Neural cell (in vitro differentiated cells): ENCODE measurements at regions not wholly inside any gene's neighbourhood (a gene's known extent, or its start where the extent isn't known, plus 50 kb on each side); places are given as distances from the start of the nearest gene placed in this dataset.

Experiments
- H2AFZ ChIP-seq: fragments of 200-600, 300-800 bp; sonication (generic), shearing (Covaris generic); 2 replicates; pipeline ENCODE4 v1.6.0; 2014; ENCODE audit warnings: low read depth, mild to moderate bottlenecking, antibody characterized with exemption, low read length, moderate library complexity
- H3F3A ChIP-seq: fragments of 200-600 bp; shearing (Covaris generic); 2 replicates; pipeline ENCODE4 v1.6.1; 2016; ENCODE audit warnings: mild to moderate bottlenecking, moderate library complexity, mixed read lengths, antibody characterized with exemption, low read length; ENCODE audit not compliant: insufficient read depth, poor library complexity, severe bottlenecking
- H3K27ac ChIP-seq: fragments of 200-600, 300-800 bp; sonication (generic), shearing (Covaris generic); 2 replicates; pipeline ENCODE4 v1.5.1; 2014; ENCODE audit warnings: mild to moderate bottlenecking, low read length, moderate library complexity
- H3K27me3 ChIP-seq: fragments of 300-800, 200-600 bp; sonication (generic), shearing (Covaris generic); 2 replicates; pipeline ENCODE4 v1.6.0; 2014; ENCODE audit warnings: mild to moderate bottlenecking, low read depth, low read length, moderate library complexity; ENCODE audit not compliant: insufficient read depth
- H3K36me3 ChIP-seq: fragments of 300-800, 200-600 bp; sonication (generic), shearing (Covaris generic); 2 replicates; pipeline ENCODE4 v1.5.1; 2014; ENCODE audit warnings: mild to moderate bottlenecking, antibody characterized with exemption, low read length, moderate library complexity; ENCODE audit not compliant: insufficient read depth
- H3K4me2 ChIP-seq: fragments of 300-800, 200-600 bp; sonication (generic), shearing (Covaris generic); 2 replicates; pipeline ENCODE4 v1.6.0; 2014; ENCODE audit warnings: mild to moderate bottlenecking, low read length
- H3K4me3 ChIP-seq: fragments of 300-800, 200-600 bp; sonication (generic), shearing (Covaris generic); 2 replicates; pipeline ENCODE4 v1.5.1; 2014; ENCODE audit warnings: mild to moderate bottlenecking, low read length, moderate library complexity
- H3K79me2 ChIP-seq: fragments of 200-600 bp; shearing (Covaris generic); replicated peaks from 2 replicates; pipeline ENCODE4 v1.6.0; 2014; ENCODE audit warnings: mild to moderate bottlenecking, low read length, moderate library complexity; ENCODE audit not compliant: insufficient read depth
- H3K9ac ChIP-seq: fragments of 300-800, 200-600 bp; sonication (generic), shearing (Covaris generic); 2 replicates; pipeline ENCODE4 v1.6.1; 2016; ENCODE audit warnings: mild to moderate bottlenecking, low read length, mixed read lengths
- H3K9me2 ChIP-seq: fragments of 200-600 bp; shearing (Covaris generic); 2 replicates; pipeline ENCODE4 v1.6.1; 2016; ENCODE audit warnings: mild to moderate bottlenecking, low read length, mixed read lengths; ENCODE audit not compliant: insufficient read depth
- H3K9me3 ChIP-seq: fragments of 200-600, 300-800 bp; sonication (generic), shearing (Covaris generic); 2 replicates; pipeline ENCODE4 v1.6.1; 2016; ENCODE audit warnings: mild to moderate bottlenecking, mixed run types, low read length, moderate library complexity, mixed read lengths
- H4K20me1 ChIP-seq: fragments of 200-600 bp; shearing (Covaris generic); 2 replicates; pipeline ENCODE4 v1.6.1; 2016; ENCODE audit warnings: mild to moderate bottlenecking, mixed run types; ENCODE audit not compliant: insufficient read depth
- EP300 ChIP-seq: fragments of 450-650 bp; conservative IDR thresholded peaks from 2 replicates; pipeline ENCODE4 v1.6.1; 2014; ENCODE audit warnings: antibody characterized with exemption, mild to moderate bottlenecking, moderate library complexity; ENCODE audit not compliant: poor library complexity, severe bottlenecking
- EZH2 ChIP-seq: fragments of 200-600, 300-800 bp; shearing (Covaris generic), sonication (generic); IDR thresholded peaks from 2 replicates; pipeline ENCODE4 v1.6.1; 2014; ENCODE audit warnings: antibody characterized with exemption, low read length, borderline replicate concordance, mild to moderate bottlenecking; ENCODE audit not compliant: insufficient read depth, poor library complexity, severe bottlenecking
- MXI1 ChIP-seq: fragments of 450-650 bp; conservative IDR thresholded peaks from 2 replicates; pipeline ENCODE4 v1.6.1; 2014; ENCODE audit warnings: antibody characterized with exemption, mild to moderate bottlenecking; ENCODE audit not compliant: poor library complexity, severe bottlenecking
- POLR2AphosphoS5 ChIP-seq: IDR thresholded peaks from 2 replicates; pipeline ENCODE4 v1.6.1; 2012
- RAD21 ChIP-seq: fragments of 450-650 bp; conservative IDR thresholded peaks from 2 replicates; pipeline ENCODE4 v1.6.1; 2014; ENCODE audit warnings: antibody characterized with exemption, mild to moderate bottlenecking, moderate library complexity
- REST ChIP-seq: IDR thresholded peaks from 2 replicates; pipeline ENCODE4 v1.6.1; 2012; ENCODE audit warnings: borderline replicate concordance
- SMC3 ChIP-seq: fragments of 450-650 bp; conservative IDR thresholded peaks from 2 replicates; pipeline ENCODE4 v1.6.1; 2014; ENCODE audit warnings: antibody characterized with exemption, mild to moderate bottlenecking, moderate library complexity; ENCODE audit not compliant: poor library complexity
- TAF1 ChIP-seq: IDR thresholded peaks from 2 replicates; pipeline ENCODE4 v1.6.1; 2012; ENCODE audit warnings: low read depth
- TF ChIP-seq, protein P1 (sequence below): fragments of 450-650 bp; IDR thresholded peaks from 2 replicates; pipeline ENCODE4 v1.5.1; 2014; ENCODE audit warnings: antibody characterized with exemption, mild to moderate bottlenecking, moderate library complexity; ENCODE audit not compliant: poor library complexity, severe bottlenecking

DNA sequence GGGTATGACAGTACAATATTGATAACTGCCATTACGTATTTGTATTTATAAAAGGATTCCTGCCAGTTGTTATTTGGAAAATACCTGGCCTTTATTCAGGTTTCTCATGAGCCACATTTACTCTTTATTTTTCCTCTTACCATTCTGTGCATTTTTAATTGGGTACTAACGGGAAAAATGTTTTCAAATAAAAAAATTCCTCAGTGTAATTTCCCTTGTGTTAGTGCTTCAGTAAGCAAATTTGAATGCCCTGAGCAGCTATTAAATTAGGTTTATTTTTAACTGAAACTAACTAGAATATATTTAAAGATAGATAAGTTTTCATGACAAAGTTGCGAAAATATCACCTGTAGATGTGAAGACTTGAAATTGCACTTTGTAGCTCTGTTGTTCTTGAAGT is 146.0 kb downstream of the PTCHD4 start:
- H3K27ac ChIP-seq = no peak overlapping the region
- no peaks in the 10 kb centered on the region for H3K9me2 ChIP-seq
- no peaks in the 10 kb centered on the region for H3K36me3 ChIP-seq
- no peaks in the 10 kb centered on the region for H3K27me3 ChIP-seq
- H3K9me3 ChIP-seq = no peaks in the 10 kb centered on the region
- H3K9ac ChIP-seq = no peak overlapping the region
- no peak overlapping the region for H2AFZ ChIP-seq
- no peak overlapping the region for H3K4me3 ChIP-seq
- H4K20me1 ChIP-seq = no peaks in the 10 kb centered on the region
- TF ChIP-seq SMC3 (no peak), TAF1 (no peak), EP300 (no peak), RAD21 (no peak), POLR2AphosphoS5 (no peak), REST (no peak), EZH2 (no peak), MXI1 (no peak)
- TF ChIP-seq, protein P1, sequence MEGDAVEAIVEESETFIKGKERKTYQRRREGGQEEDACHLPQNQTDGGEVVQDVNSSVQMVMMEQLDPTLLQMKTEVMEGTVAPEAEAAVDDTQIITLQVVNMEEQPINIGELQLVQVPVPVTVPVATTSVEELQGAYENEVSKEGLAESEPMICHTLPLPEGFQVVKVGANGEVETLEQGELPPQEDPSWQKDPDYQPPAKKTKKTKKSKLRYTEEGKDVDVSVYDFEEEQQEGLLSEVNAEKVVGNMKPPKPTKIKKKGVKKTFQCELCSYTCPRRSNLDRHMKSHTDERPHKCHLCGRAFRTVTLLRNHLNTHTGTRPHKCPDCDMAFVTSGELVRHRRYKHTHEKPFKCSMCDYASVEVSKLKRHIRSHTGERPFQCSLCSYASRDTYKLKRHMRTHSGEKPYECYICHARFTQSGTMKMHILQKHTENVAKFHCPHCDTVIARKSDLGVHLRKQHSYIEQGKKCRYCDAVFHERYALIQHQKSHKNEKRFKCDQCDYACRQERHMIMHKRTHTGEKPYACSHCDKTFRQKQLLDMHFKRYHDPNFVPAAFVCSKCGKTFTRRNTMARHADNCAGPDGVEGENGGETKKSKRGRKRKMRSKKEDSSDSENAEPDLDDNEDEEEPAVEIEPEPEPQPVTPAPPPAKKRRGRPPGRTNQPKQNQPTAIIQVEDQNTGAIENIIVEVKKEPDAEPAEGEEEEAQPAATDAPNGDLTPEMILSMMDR = no peak
- no peaks in the 10 kb centered on the region for H3F3A ChIP-seq
- H3K79me2 ChIP-seq = no peaks in the 10 kb centered on the region
- H3K4me2 ChIP-seq = no peak overlapping the region

DNA sequence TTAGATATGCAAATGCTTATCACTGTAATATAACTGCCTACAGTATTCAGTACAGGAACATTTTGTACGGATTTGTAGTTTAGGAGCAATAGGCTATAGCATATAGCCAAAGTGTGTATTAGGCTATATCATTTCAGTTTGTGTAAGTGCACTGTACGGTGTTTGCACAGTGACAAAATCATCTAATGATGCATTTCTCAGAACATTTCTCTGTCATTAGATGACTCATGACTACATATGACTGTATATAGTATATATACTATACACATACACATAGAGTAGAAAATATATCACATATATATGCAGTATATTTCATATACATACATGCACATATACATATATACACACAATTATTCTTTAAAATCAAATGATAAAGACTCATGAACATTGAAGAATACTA is 158.4 kb downstream of the PTCHD4 start:
- Histone ChIP-seq H3K4me2 (no peak overlapping the region), H3K27ac (peak overlapping the region; percentile 76), H3K27me3 (no peaks in the 10 kb centered on the region), H3K9ac (peak overlapping the region; percentile 9), H3K9me2 (no peaks in the 10 kb centered on the region), H3F3A (no peaks in the 10 kb centered on the region), H2AFZ (no peak overlapping the region), H4K20me1 (no peaks in the 10 kb centered on the region), H3K4me3 (no peak overlapping the region), H3K36me3 (no peaks in the 10 kb centered on the region), H3K79me2 (no peaks in the 10 kb centered on the region), H3K9me3 (no peaks in the 10 kb centered on the region)
- TF ChIP-seq SMC3 (no peak), MXI1 (no peak), EP300 (no peak), TAF1 (no peak), EZH2 (no peak), POLR2AphosphoS5 (no peak), RAD21 (no peak), REST (no peak)
- TF ChIP-seq, protein P1 = no peak
